NOMO-1 treated with dmso at 0.1 percent for 144 hours (cell line): ENCODE measurements at regions not wholly inside any gene's neighbourhood (a gene's known extent, or its start where the extent isn't known, plus 50 kb on each side); places are given as distances from the start of the nearest gene placed in this dataset.

Experiments
- DNase-seq: peaks from one replicate; lab custom pipeline; 2025; ENCODE audit not compliant: unreplicated experiment; lab: John Stamatoyannopoulos, UW

DNA sequence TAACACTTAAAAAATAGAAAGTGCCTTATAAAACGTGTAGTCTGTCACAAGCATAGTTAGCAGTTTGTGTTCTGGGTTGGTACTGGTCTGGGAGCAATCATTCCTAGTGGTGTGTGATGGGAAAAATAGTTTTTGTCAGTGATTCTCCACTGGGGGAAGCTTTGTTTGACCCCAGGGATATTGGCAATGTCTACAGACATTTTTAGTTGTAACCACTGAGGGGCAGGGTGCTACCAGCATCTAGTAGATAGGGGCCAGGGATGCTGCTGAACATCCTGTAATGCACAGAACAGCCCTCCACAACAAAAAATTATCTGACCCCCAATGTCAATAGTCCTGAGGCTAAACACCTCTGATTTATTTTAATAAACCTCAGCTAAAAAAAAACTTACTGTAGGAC lies 51.6 kb upstream of the CREB5 start:
- no peak for DNase-seq

GRCh38 chr7:28361551-28361950 lies 50.8 kb upstream of the CREB5 start:
- DNase-seq = no peak

GRCh38 chr7:28362182-28362581 lies 50.1 kb upstream of the CREB5 start:
- DNase-seq = no peak
